ENCODE measurements at regions not wholly inside any gene's neighbourhood (a gene's known extent, or its start where the extent isn't known, plus 50 kb on each side); places are given as distances from the start of the nearest gene placed in this dataset.

DNA sequence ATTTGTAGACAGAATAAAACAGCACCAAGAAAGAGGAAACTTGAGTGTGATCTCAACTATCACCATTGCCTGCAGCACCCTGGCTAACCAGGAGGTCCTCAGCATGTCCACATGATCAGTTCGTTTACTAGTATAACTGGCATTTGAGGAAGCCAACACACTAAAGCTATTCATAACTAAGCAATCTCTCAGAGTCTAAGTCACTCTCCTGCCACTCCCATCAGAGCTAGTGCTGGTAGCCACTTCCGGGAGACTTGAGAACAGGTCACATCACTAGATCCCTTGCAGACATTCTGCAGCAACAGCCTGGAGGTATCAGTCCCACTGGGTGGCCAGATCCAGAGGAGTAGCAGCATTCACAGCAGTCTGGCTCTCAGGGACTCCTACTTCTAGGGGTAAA is 352.9 kb upstream of the OR4E1 start:
- no peak for DNase-seq (ENCODE audit: low read depth)
- TF ChIP-seq, protein P1, sequence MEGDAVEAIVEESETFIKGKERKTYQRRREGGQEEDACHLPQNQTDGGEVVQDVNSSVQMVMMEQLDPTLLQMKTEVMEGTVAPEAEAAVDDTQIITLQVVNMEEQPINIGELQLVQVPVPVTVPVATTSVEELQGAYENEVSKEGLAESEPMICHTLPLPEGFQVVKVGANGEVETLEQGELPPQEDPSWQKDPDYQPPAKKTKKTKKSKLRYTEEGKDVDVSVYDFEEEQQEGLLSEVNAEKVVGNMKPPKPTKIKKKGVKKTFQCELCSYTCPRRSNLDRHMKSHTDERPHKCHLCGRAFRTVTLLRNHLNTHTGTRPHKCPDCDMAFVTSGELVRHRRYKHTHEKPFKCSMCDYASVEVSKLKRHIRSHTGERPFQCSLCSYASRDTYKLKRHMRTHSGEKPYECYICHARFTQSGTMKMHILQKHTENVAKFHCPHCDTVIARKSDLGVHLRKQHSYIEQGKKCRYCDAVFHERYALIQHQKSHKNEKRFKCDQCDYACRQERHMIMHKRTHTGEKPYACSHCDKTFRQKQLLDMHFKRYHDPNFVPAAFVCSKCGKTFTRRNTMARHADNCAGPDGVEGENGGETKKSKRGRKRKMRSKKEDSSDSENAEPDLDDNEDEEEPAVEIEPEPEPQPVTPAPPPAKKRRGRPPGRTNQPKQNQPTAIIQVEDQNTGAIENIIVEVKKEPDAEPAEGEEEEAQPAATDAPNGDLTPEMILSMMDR (conservative IDR thresholded peaks at IDR 0.05; ENCODE audit: control insufficient read depth, insufficient read depth, low read depth, low read length), result no peak
- no peak overlapping the region for H3K4me3 ChIP-seq (ENCODE audit: control insufficient read depth, low read depth, low read length)

DNA sequence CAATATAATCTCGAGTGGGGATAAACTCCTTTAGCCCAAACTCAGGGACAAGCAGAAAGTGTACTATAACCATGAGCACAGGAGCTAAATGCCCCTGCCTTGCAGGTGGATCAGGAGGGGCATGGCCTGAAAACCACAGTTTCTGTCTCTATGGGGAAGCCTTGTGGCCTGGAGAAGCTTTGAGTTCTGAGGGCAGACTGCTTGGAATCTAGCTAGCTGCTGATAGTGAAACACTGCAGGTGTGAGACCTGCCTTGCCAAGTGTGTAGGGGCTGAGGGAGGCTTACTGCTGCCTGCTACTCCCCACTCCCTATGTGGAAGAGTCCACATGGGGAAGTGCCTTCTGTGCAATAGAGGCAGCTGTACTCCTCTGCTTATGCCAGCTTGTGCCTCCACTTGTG is 352.3 kb upstream of the OR4E1 start:
- DNase-seq (ENCODE audit: low read depth), result no peak
- H3K4me3 ChIP-seq (ENCODE audit: control insufficient read depth, low read depth, low read length), result no peak overlapping the region
- TF ChIP-seq, protein P1 (conservative IDR thresholded peaks at IDR 0.05; ENCODE audit: control insufficient read depth, insufficient read depth, low read depth, low read length), result no peak

DNA sequence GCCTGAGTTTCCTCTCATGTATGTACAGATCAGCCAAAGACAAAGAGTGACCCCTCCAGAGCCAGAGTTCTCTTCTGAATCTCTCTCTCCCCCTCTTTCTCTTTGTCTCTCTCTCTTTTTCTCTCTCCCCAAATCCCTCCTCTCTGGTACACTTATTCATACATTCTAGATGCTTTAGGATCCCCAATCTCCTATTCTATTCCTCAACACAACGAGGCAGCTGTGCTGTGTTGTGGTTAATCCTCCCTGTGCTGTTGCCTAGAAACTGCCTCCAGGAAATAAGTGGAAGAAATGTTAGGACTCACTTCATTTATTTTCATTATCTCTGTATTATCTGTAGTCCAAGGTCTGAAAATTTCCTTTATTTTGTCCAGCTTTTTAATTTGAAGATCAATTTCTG is 350.5 kb upstream of the OR4E1 start:
- TF ChIP-seq, protein P1 (conservative IDR thresholded peaks at IDR 0.05; ENCODE audit: control insufficient read depth, insufficient read depth, low read depth, low read length), result no peak
- no peak for DNase-seq (ENCODE audit: low read depth)
- no peak overlapping the region for H3K4me3 ChIP-seq (ENCODE audit: control insufficient read depth, low read depth, low read length)

DNA sequence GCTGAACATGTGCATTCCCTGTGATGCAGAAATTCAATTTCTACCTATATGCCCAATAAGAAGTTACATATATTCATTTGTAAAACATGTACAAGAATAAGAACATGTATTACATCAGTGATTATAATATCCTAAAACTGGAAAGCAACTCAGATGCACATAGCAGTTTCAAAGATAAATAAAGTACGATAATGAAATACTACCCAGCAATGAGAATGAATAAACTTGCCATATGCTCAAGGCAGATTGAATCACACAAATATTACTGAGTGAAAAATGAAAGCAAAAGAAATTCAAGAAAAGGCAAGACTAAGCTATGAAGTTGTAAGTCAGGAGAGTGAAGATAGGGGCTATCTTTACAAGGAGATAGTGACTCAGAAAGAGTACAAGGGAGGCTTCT is 345.3 kb upstream of the OR4E1 start:
- no peak overlapping the region for H3K4me3 ChIP-seq (ENCODE audit: control insufficient read depth, low read depth, low read length)
- DNase-seq (ENCODE audit: low read depth), result no peak
- TF ChIP-seq, protein P1 (conservative IDR thresholded peaks at IDR 0.05; ENCODE audit: control insufficient read depth, insufficient read depth, low read depth, low read length), result no peak

DNA sequence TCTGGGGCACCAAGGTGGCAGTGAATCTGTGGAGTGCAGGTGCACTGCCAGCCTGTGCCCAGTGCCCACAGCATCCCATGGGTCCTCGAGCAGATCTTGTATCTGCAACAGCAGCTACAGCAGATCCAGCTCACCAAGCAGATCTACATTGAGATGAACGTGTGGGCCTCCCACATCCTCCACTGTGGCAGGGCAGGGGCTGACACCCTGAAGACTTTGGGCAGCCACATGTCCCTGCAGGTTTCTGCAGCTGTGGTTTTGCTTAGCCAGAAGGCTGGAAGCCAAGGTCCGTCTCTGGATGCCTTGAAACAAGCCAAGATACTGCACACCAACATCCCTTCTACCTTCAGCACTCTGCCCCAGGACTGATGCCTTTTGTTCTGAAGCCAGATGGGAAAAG is 338.8 kb upstream of the OR4E1 start:
- TF ChIP-seq, protein P1 (conservative IDR thresholded peaks at IDR 0.05; ENCODE audit: control insufficient read depth, insufficient read depth, low read depth, low read length), result no peak
- no peak for DNase-seq (ENCODE audit: low read depth)
- H3K4me3 ChIP-seq (ENCODE audit: control insufficient read depth, low read depth, low read length), result no peak overlapping the region

DNA sequence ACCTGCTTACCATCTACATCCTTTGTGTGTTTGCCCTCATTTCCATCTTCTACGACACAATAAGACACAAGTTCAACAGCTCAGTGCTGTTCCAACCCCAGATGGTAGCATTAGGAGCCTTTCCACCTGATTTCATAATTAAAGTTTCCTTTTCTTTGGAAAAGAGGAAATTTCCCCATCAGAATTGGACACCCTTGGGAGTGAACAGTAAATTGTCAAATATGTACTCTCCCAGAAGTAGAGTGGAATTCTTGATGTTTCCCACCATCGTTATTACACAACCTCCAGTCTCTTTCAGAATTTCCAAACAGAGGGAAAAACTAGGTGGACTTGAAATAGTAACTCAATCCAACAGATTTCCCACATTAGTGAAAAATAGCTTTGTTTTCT is 337.6 kb upstream of the OR4E1 start:
- no peak overlapping the region for H3K4me3 ChIP-seq (ENCODE audit: control insufficient read depth, low read depth, low read length)
- TF ChIP-seq, protein P1 (conservative IDR thresholded peaks at IDR 0.05; ENCODE audit: control insufficient read depth, insufficient read depth, low read depth, low read length), result no peak
- DNase-seq (ENCODE audit: low read depth), result no peak

DNA sequence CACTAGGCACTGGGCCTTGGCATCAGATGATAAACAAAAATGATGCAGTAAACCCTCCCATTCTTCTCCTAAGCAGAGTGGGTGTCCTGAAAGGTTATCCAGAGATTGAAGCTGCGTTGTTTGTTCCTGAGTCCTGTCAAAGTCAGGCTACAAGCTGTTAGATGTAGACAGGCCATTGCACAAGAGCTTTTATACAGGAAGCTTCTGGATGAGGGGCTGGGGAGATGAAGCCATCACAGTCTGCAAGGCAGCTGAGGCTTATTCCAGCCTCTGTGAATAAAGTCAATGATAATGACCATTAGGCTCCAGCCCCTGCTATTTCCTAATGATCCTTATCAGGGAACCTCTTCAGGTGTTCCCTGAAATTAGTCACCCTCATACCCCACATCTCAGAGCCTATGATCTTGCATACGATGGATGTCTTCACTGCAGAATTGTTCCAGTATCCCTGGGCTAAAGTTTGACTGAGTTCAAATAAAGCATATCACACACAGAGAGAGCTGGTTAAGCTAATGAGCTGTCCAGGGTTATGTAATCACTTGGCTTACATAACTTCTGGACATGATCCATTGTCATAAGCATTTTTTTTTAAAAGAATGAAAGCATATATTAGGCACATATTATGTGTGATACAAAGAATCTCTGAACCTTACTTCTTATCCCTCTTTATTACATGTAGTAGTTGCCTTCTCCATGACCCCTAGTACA is 337.1 kb upstream of the OR4E1 start:
- H3K4me3 ChIP-seq (ENCODE audit: control insufficient read depth, low read depth, low read length), result no peak overlapping the region
- TF ChIP-seq, protein P1 (conservative IDR thresholded peaks at IDR 0.05; ENCODE audit: control insufficient read depth, insufficient read depth, low read depth, low read length), result no peak
- no peak for DNase-seq (ENCODE audit: low read depth)
